ENCODE measurements at regions not wholly inside any gene's neighbourhood (a gene's known extent, or its start where the extent isn't known, plus 50 kb on each side); places are given as distances from the start of the nearest gene placed in this dataset.

GRCh38 chr1:166273618-166274017 is 106.8 kb upstream of the FAM78B start:
- H3K27ac ChIP-seq (ENCODE audit: low read depth, low read length) = no peak overlapping the region
- no peaks in the 10 kb centered on the region for H3K36me3 ChIP-seq (ENCODE audit: insufficient read depth, low read length)
- H3K27me3 ChIP-seq (ENCODE audit: insufficient read depth, low read length) = no peaks in the 10 kb centered on the region
- H3K79me2 ChIP-seq (ENCODE audit: control insufficient read depth, insufficient read depth, low read length, unreplicated experiment) = no peaks in the 10 kb centered on the region
- no peak overlapping the region for H3K4me3 ChIP-seq (ENCODE audit: low read depth, low read length)
- H2AFZ ChIP-seq (ENCODE audit: low read length, unreplicated experiment) = no peak overlapping the region
- no peaks in the 10 kb centered on the region for H3K4me1 ChIP-seq (ENCODE audit: control insufficient read depth, insufficient read depth, low read length, unreplicated experiment)

GRCh38 chr1:166282391-166283137 is 115.8 kb upstream of the FAM78B start:
- Histone ChIP-seq H3K4me1 (ENCODE audit: control insufficient read depth, insufficient read depth, low read length, unreplicated experiment) (no peaks in the 10 kb centered on the region), H3K27ac (ENCODE audit: low read depth, low read length) (no peak overlapping the region), H3K36me3 (ENCODE audit: insufficient read depth, low read length) (no peaks in the 10 kb centered on the region), H3K79me2 (ENCODE audit: control insufficient read depth, insufficient read depth, low read length, unreplicated experiment) (no peaks in the 10 kb centered on the region), H3K27me3 (ENCODE audit: insufficient read depth, low read length) (no peaks in the 10 kb centered on the region), H3K4me3 (ENCODE audit: low read depth, low read length) (no peak overlapping the region), H2AFZ (ENCODE audit: low read length, unreplicated experiment) (no peak overlapping the region)

- Histone ChIP-seq H3K27me3 (ENCODE audit: insufficient read depth, low read length) (no peaks in the 10 kb centered on the region), H3K4me1 (ENCODE audit: control insufficient read depth, insufficient read depth, low read length, unreplicated experiment) (no peaks in the 10 kb centered on the region), H3K79me2 (ENCODE audit: control insufficient read depth, insufficient read depth, low read length, unreplicated experiment) (no peaks in the 10 kb centered on the region), H3K36me3 (ENCODE audit: insufficient read depth, low read length) (no peaks in the 10 kb centered on the region), H2AFZ (ENCODE audit: low read length, unreplicated experiment) (no peak overlapping the region), H3K27ac (ENCODE audit: low read depth, low read length) (no peak overlapping the region), H3K4me3 (ENCODE audit: low read depth, low read length) (no peak overlapping the region)
Observed at GRCh38 chr1:166283190-166283589, 116.4 kb upstream of the FAM78B start.

- H3K4me3 ChIP-seq (ENCODE audit: low read depth, low read length) = no peak overlapping the region
- H3K36me3 ChIP-seq (ENCODE audit: insufficient read depth, low read length) = no peaks in the 10 kb centered on the region
- H3K27ac ChIP-seq (ENCODE audit: low read depth, low read length) = no peak overlapping the region
- no peak overlapping the region for H2AFZ ChIP-seq (ENCODE audit: low read length, unreplicated experiment)
- no peaks in the 10 kb centered on the region for H3K27me3 ChIP-seq (ENCODE audit: insufficient read depth, low read length)
- H3K79me2 ChIP-seq (ENCODE audit: control insufficient read depth, insufficient read depth, low read length, unreplicated experiment) = no peaks in the 10 kb centered on the region
- H3K4me1 ChIP-seq (ENCODE audit: control insufficient read depth, insufficient read depth, low read length, unreplicated experiment) = no peaks in the 10 kb centered on the region
Observed at GRCh38 chr1:166283600-166283999, 116.8 kb upstream of the FAM78B start.

GRCh38 chr1:166289309-166290050 is 122.7 kb upstream of the FAM78B start:
- Histone ChIP-seq H2AFZ (ENCODE audit: low read length, unreplicated experiment) (no peak overlapping the region), H3K79me2 (ENCODE audit: control insufficient read depth, insufficient read depth, low read length, unreplicated experiment) (no peaks in the 10 kb centered on the region), H3K4me1 (ENCODE audit: control insufficient read depth, insufficient read depth, low read length, unreplicated experiment) (no peaks in the 10 kb centered on the region), H3K36me3 (ENCODE audit: insufficient read depth, low read length) (no peaks in the 10 kb centered on the region), H3K4me3 (ENCODE audit: low read depth, low read length) (no peak overlapping the region), H3K27ac (ENCODE audit: low read depth, low read length) (no peak overlapping the region), H3K27me3 (ENCODE audit: insufficient read depth, low read length) (no peaks in the 10 kb centered on the region)

- Histone ChIP-seq H3K27ac (ENCODE audit: low read depth, low read length) (no peak overlapping the region), H3K4me3 (ENCODE audit: low read depth, low read length) (no peak overlapping the region), H3K27me3 (ENCODE audit: insufficient read depth, low read length) (no peaks in the 10 kb centered on the region), H3K36me3 (ENCODE audit: insufficient read depth, low read length) (no peaks in the 10 kb centered on the region), H2AFZ (ENCODE audit: low read length, unreplicated experiment) (no peak overlapping the region), H3K79me2 (ENCODE audit: control insufficient read depth, insufficient read depth, low read length, unreplicated experiment) (no peaks in the 10 kb centered on the region), H3K4me1 (ENCODE audit: control insufficient read depth, insufficient read depth, low read length, unreplicated experiment) (no peaks in the 10 kb centered on the region)
Observed at GRCh38 chr1:166295656-166296055, 128.9 kb upstream of the FAM78B start.

- Histone ChIP-seq H3K79me2 (ENCODE audit: control insufficient read depth, insufficient read depth, low read length, unreplicated experiment) (no peaks in the 10 kb centered on the region), H3K27me3 (ENCODE audit: insufficient read depth, low read length) (no peaks in the 10 kb centered on the region), H3K4me1 (ENCODE audit: control insufficient read depth, insufficient read depth, low read length, unreplicated experiment) (no peaks in the 10 kb centered on the region), H3K27ac (ENCODE audit: low read depth, low read length) (no peak overlapping the region), H2AFZ (ENCODE audit: low read length, unreplicated experiment) (no peak overlapping the region), H3K4me3 (ENCODE audit: low read depth, low read length) (no peak overlapping the region), H3K36me3 (ENCODE audit: insufficient read depth, low read length) (no peaks in the 10 kb centered on the region)
Observed at GRCh38 chr1:166297993-166298392, 131.2 kb upstream of the FAM78B start.

- H2AFZ ChIP-seq (ENCODE audit: low read length, unreplicated experiment) = no peak overlapping the region
- no peak overlapping the region for H3K4me3 ChIP-seq (ENCODE audit: low read depth, low read length)
- no peaks in the 10 kb centered on the region for H3K4me1 ChIP-seq (ENCODE audit: control insufficient read depth, insufficient read depth, low read length, unreplicated experiment)
- H3K79me2 ChIP-seq (ENCODE audit: control insufficient read depth, insufficient read depth, low read length, unreplicated experiment) = no peaks in the 10 kb centered on the region
- no peaks in the 10 kb centered on the region for H3K27me3 ChIP-seq (ENCODE audit: insufficient read depth, low read length)
- no peaks in the 10 kb centered on the region for H3K36me3 ChIP-seq (ENCODE audit: insufficient read depth, low read length)
- no peak overlapping the region for H3K27ac ChIP-seq (ENCODE audit: low read depth, low read length)
Observed at GRCh38 chr1:166300767-166301166, 134.0 kb upstream of the FAM78B start.

- no peak overlapping the region for H3K4me3 ChIP-seq (ENCODE audit: low read depth, low read length)
- H2AFZ ChIP-seq (ENCODE audit: low read length, unreplicated experiment) = no peak overlapping the region
- H3K27me3 ChIP-seq (ENCODE audit: insufficient read depth, low read length) = no peaks in the 10 kb centered on the region
- no peaks in the 10 kb centered on the region for H3K36me3 ChIP-seq (ENCODE audit: insufficient read depth, low read length)
- no peaks in the 10 kb centered on the region for H3K4me1 ChIP-seq (ENCODE audit: control insufficient read depth, insufficient read depth, low read length, unreplicated experiment)
- H3K27ac ChIP-seq (ENCODE audit: low read depth, low read length) = no peak overlapping the region
- H3K79me2 ChIP-seq (ENCODE audit: control insufficient read depth, insufficient read depth, low read length, unreplicated experiment) = no peaks in the 10 kb centered on the region
Observed at GRCh38 chr1:166302989-166303758, 136.4 kb upstream of the FAM78B start.

- H3K27me3 ChIP-seq (ENCODE audit: insufficient read depth, low read length) = no peaks in the 10 kb centered on the region
- no peaks in the 10 kb centered on the region for H3K36me3 ChIP-seq (ENCODE audit: insufficient read depth, low read length)
- no peak overlapping the region for H2AFZ ChIP-seq (ENCODE audit: low read length, unreplicated experiment)
- H3K4me3 ChIP-seq (ENCODE audit: low read depth, low read length) = no peak overlapping the region
- no peaks in the 10 kb centered on the region for H3K79me2 ChIP-seq (ENCODE audit: control insufficient read depth, insufficient read depth, low read length, unreplicated experiment)
- H3K4me1 ChIP-seq (ENCODE audit: control insufficient read depth, insufficient read depth, low read length, unreplicated experiment) = no peaks in the 10 kb centered on the region
- H3K27ac ChIP-seq (ENCODE audit: low read depth, low read length) = no peak overlapping the region
Observed at GRCh38 chr1:166304131-166304530, 137.3 kb upstream of the FAM78B start.

All from ACC112 (cell line).